Gastrocnemius medialis (tissue), 4 donors: ENCODE measurements at regions not wholly inside any gene's neighbourhood (a gene's known extent, or its start where the extent isn't known, plus 50 kb on each side); places are given as distances from the start of the nearest gene placed in this dataset.

Experiments
- CTCF ChIP-seq, 5 experiments: fragments of 450-650 bp in 3 of 5; fragments of 200-600 bp in 2 of 5; sonication (generic) in 2 of 5; IDR thresholded peaks in 4 of 5; conservative IDR thresholded peaks in 1 of 5; 1 replicate in 4 of 5; 2 replicates in 1 of 5; pipeline ENCODE4 v1.5.1; 2016 to 2019; ENCODE audit warnings: antibody characterized with exemption in 5 of 5, mild to moderate bottlenecking in 3 of 5, moderate library complexity in 3 of 5
- POLR2A ChIP-seq, 2 donors: fragments of 450-650 bp; IDR thresholded peaks; one replicate each; pipeline ENCODE4 v1.6.1; 2017; ENCODE audit warnings: antibody characterized with exemption in 2 of 2, mild to moderate bottlenecking in 2 of 2, moderate library complexity in 2 of 2

- TF ChIP-seq CTCF (IDR thresholded peaks at IDR 0.05 in 4 of 5, conservative IDR thresholded peaks at IDR 0.05 in 1 of 5) (no peak), POLR2A (IDR thresholded peaks at IDR 0.05) (no peak)
Observed at GRCh38 chr20:39280875-39281274, 318.7 kb downstream of the DHX35 start.
